AG09319 (cell line): ENCODE measurements at regions not wholly inside any gene's neighbourhood (a gene's known extent, or its start where the extent isn't known, plus 50 kb on each side); places are given as distances from the start of the nearest gene placed in this dataset.

Experiments
- DNase-seq: peaks from one replicate; pipeline ENCODE4 v3.0.0-alpha.2; 2010; ENCODE audit warnings: low read depth; ENCODE audit errors: extremely low read depth
- CTCF ChIP-seq: IDR thresholded peaks from 2 replicates; pipeline ENCODE4 v1.5.1; 2011; ENCODE audit warnings: low read depth, mild to moderate bottlenecking, inconsistent platforms, low read length, moderate library complexity

GRCh38 chr3:135848051-135848450, 117.5 kb upstream of the PPP2R3A start:
- DNase-seq: no peak
- TF ChIP-seq CTCF: no peak

- DNase-seq: no peak
- no peak for TF ChIP-seq CTCF
Measured at GRCh38 chr3:135849827-135850226, 115.7 kb upstream of the PPP2R3A start.

GRCh38 chr3:135851201-135852081, 114.1 kb upstream of the PPP2R3A start:
- no peak for TF ChIP-seq CTCF
- DNase-seq: no peak

GRCh38 chr3:135853981-135854380, 111.5 kb upstream of the PPP2R3A start:
- no peak for DNase-seq

GRCh38 chr3:135860761-135861160, 104.8 kb upstream of the PPP2R3A start:
- no peak for DNase-seq
- TF ChIP-seq CTCF: no peak

More at GRCh38 chr3:135853981-135854380, 111.5 kb upstream of the PPP2R3A start:
- TF ChIP-seq CTCF: no peak

- no peak for DNase-seq
- no peak for TF ChIP-seq CTCF
Measured at GRCh38 chr3:135862361-135862760, 103.2 kb upstream of the PPP2R3A start.

GRCh38 chr3:135864060-135864459, 101.5 kb upstream of the PPP2R3A start:
- no peak for DNase-seq
- no peak for TF ChIP-seq CTCF
